ENCODE measurements at regions not wholly inside any gene's neighbourhood (a gene's known extent, or its start where the extent isn't known, plus 50 kb on each side); places are given as distances from the start of the nearest gene placed in this dataset.

DNA sequence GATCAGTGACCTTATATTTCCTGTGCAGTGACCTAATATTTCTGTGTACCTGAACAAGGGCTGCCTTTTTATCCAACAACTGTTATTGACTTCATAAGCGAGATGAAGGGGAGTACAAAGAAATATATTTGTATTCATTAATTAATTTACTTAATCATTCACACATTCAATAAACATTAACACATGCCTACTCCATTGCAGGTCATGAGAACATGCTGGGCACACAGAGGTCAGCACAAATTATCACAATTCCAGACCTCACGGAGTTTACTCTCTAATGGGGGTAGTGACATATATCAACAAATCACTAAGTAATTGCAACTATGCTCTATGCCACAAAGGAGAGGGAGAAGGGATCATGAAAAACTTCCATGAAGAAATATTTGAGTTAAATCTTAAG lies 614.6 kb downstream of the TOX3 start:
- DNase-seq (ENCODE audit: low read depth): no peak
- no peak overlapping the region for H3K4me3 ChIP-seq (ENCODE audit: low read depth, low read length)
- TF ChIP-seq, protein P1, sequence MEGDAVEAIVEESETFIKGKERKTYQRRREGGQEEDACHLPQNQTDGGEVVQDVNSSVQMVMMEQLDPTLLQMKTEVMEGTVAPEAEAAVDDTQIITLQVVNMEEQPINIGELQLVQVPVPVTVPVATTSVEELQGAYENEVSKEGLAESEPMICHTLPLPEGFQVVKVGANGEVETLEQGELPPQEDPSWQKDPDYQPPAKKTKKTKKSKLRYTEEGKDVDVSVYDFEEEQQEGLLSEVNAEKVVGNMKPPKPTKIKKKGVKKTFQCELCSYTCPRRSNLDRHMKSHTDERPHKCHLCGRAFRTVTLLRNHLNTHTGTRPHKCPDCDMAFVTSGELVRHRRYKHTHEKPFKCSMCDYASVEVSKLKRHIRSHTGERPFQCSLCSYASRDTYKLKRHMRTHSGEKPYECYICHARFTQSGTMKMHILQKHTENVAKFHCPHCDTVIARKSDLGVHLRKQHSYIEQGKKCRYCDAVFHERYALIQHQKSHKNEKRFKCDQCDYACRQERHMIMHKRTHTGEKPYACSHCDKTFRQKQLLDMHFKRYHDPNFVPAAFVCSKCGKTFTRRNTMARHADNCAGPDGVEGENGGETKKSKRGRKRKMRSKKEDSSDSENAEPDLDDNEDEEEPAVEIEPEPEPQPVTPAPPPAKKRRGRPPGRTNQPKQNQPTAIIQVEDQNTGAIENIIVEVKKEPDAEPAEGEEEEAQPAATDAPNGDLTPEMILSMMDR (IDR thresholded peaks at IDR 0.05; ENCODE audit: insufficient read depth, low read depth, low read length): no peak

DNA sequence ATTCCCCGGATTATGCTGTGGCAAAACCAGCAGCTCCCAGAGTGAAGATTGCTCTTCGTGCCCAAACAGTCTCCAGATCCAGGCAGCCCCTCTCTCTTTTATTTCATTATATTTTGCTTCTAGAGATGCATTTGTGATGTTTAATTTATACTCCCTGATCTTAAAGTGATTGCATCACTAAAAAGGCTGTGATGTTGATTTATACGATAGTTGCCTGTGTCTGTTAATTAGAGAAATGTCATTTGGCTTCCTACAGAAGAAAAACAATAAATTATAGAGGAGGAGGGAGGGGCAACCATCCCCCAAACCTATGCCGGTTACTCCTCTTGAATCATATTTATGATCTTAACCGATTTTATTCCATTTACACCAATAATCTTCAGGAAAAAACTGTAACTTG lies 615.3 kb downstream of the TOX3 start:
- H3K4me3 ChIP-seq (ENCODE audit: low read depth, low read length): no peak overlapping the region
- no peak for DNase-seq (ENCODE audit: low read depth)
- TF ChIP-seq, protein P1 (IDR thresholded peaks at IDR 0.05; ENCODE audit: insufficient read depth, low read depth, low read length): no peak

GRCh38 chr16:51924744-51925143 lies 622.2 kb downstream of the TOX3 start:
- H3K4me3 ChIP-seq (ENCODE audit: low read depth, low read length): no peak overlapping the region
- TF ChIP-seq, protein P1 (IDR thresholded peaks at IDR 0.05; ENCODE audit: insufficient read depth, low read depth, low read length): no peak
- DNase-seq (ENCODE audit: low read depth): no peak

DNA sequence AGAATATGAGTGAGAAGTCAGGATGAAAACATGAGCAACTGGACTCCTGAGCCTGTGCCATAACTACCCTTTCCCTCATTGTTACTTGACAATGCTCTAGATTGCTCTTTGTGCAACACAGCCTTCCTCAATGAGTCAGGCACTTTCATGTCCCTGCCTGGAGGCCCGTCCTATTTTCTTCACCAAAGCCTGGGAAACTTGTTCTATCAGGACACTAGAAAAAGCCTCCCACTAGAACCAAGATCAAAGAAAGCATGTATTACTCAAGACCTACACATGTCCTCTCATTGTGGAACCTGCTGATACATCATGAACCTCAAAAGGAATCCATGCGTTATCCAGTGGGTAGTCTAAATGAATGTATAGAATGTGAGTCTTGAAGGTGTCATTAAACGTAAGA lies 624.5 kb downstream of the TOX3 start:
- TF ChIP-seq, protein P1 (IDR thresholded peaks at IDR 0.05; ENCODE audit: insufficient read depth, low read depth, low read length): no peak
- no peak overlapping the region for H3K4me3 ChIP-seq (ENCODE audit: low read depth, low read length)
- no peak for DNase-seq (ENCODE audit: low read depth)

DNA sequence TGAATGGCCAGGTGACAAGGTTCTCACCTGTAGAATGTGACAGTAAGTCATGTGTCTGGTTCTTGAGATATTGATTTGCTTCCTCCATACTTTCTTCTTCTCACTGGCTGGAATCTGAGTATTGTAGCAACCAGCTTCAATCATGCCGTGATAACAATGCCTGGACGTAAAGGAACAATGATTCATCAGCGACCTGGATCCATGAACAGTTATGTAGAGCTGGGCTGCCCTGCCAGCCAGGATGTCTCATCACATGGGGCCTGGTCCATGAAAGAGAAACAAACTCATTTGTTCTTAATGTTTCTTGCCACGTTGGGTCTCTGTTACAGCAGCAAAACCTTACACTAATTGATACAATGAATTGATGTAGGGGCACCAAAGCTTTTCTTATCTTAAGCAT lies 627.2 kb downstream of the TOX3 start:
- no peak overlapping the region for H3K4me3 ChIP-seq (ENCODE audit: low read depth, low read length)
- no peak for DNase-seq (ENCODE audit: low read depth)
- TF ChIP-seq, protein P1 (IDR thresholded peaks at IDR 0.05; ENCODE audit: insufficient read depth, low read depth, low read length): no peak

- TF ChIP-seq, protein P1 (IDR thresholded peaks at IDR 0.05; ENCODE audit: insufficient read depth, low read depth, low read length): no peak
- DNase-seq (ENCODE audit: low read depth): no peak
- H3K4me3 ChIP-seq (ENCODE audit: low read depth, low read length): no peak overlapping the region
Measured at GRCh38 chr16:51916814-51917213, 630.1 kb downstream of the TOX3 start.

GRCh38 chr16:51916231-51916630 lies 630.7 kb downstream of the TOX3 start:
- DNase-seq (ENCODE audit: low read depth): peak; percentile 62
- TF ChIP-seq, protein P1 (IDR thresholded peaks at IDR 0.05; ENCODE audit: insufficient read depth, low read depth, low read length): no peak

More at GRCh38 chr16:51916231-51916630, 630.7 kb downstream of the TOX3 start:
- no peak overlapping the region for H3K4me3 ChIP-seq (ENCODE audit: low read depth, low read length)
